ENCODE measurements at regions not wholly inside any gene's neighbourhood (a gene's known extent, or its start where the extent isn't known, plus 50 kb on each side); places are given as distances from the start of the nearest gene placed in this dataset.

DNA sequence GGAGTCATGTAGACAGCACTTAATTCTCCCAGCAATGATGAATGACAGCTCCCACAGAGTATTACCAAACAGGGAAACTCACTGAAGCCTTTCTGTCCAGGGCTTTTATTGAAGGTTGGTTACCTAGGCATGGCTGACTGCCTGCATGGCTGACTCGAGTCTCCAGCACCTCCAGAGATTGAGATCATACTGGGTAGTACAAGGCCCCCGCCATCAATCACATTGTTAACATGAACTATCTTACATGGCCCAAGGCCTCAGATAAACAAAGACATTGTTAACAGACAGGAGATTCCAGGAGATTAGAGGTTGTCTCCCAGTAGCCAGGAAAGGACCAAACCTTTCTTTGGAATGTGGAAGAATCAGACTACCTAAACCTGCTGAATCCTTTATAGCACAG lies 128.3 kb upstream of the LSM14A start:
- TF ChIP-seq, protein P1, sequence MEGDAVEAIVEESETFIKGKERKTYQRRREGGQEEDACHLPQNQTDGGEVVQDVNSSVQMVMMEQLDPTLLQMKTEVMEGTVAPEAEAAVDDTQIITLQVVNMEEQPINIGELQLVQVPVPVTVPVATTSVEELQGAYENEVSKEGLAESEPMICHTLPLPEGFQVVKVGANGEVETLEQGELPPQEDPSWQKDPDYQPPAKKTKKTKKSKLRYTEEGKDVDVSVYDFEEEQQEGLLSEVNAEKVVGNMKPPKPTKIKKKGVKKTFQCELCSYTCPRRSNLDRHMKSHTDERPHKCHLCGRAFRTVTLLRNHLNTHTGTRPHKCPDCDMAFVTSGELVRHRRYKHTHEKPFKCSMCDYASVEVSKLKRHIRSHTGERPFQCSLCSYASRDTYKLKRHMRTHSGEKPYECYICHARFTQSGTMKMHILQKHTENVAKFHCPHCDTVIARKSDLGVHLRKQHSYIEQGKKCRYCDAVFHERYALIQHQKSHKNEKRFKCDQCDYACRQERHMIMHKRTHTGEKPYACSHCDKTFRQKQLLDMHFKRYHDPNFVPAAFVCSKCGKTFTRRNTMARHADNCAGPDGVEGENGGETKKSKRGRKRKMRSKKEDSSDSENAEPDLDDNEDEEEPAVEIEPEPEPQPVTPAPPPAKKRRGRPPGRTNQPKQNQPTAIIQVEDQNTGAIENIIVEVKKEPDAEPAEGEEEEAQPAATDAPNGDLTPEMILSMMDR (conservative IDR thresholded peaks at IDR 0.05 in 1 of 2, IDR thresholded peaks at IDR 0.05 in 1 of 2; ENCODE audit: extremely low read depth in 1 of 2, insufficient read depth in 1 of 2, low read depth in 1 of 2, low read length in 2 of 2) = no peak
- no peak for TF ChIP-seq EZH2 (IDR thresholded peaks at IDR 0.05; ENCODE audit: borderline replicate concordance, low read length)
